Right atrium auricular region (tissue), 2 donors: ENCODE measurements at regions not wholly inside any gene's neighbourhood (a gene's known extent, or its start where the extent isn't known, plus 50 kb on each side); places are given as distances from the start of the nearest gene placed in this dataset.

Experiments
- DNase-seq: peaks from one replicate; pipeline ENCODE4 v3.0.0-alpha.2; 2019; ENCODE audit warnings: low spot score
- H3K27ac ChIP-seq, 2 donors: fragments of 200-600 bp; sonication (generic); 1 replicate in 1 of 2; 2 replicates in 1 of 2; pipeline ENCODE4 v1.5.1; 2016 to 2019
- H3K27me3 ChIP-seq, 2 donors: fragments of 200-600 bp; sonication (generic); one replicate each; pipeline versions ENCODE4 v1.5.1 to v1.6.0; 2017 to 2019
- H3K36me3 ChIP-seq: fragments of 200-600 bp; sonication (generic); one replicate; pipeline ENCODE4 v1.5.1; 2016
- H3K4me1 ChIP-seq, 2 donors: fragments of 200-600 bp; sonication (generic); one replicate each; pipeline versions ENCODE4 v1.5.1 to v1.6.0; 2017 to 2019
- H3K4me3 ChIP-seq, 2 donors: fragments of 200-600 bp; sonication (generic); 1 replicate in 1 of 2; 2 replicates in 1 of 2; pipeline ENCODE4 v1.5.1; 2017 to 2019; ENCODE audit warnings: mild to moderate bottlenecking in 1 of 2, moderate library complexity in 1 of 2
- H3K9me3 ChIP-seq, 2 donors: fragments of 200-600 bp; sonication (generic); one replicate each; pipeline ENCODE4 v1.5.1; 2019
- CTCF ChIP-seq, 2 donors: fragments of 200-600 bp; sonication (generic); IDR thresholded peaks; one replicate each; pipeline ENCODE4 v1.5.1; 2019; ENCODE audit warnings: antibody characterized with exemption in 2 of 2

GRCh38 chr4:34633241-34633640, 1611.1 kb downstream of the ARAP2 start:
- TF ChIP-seq CTCF (IDR thresholded peaks at IDR 0.05) = no peak
- Histone ChIP-seq H3K4me1 (no peaks in the 10 kb centered on the region), H3K9me3 (peaks cover 0 to 7% of the 10 kb centered on the region in 2 donors), H3K27me3 (no peaks in the 10 kb centered on the region), H3K27ac (no peak overlapping the region), H3K36me3 (no peaks in the 10 kb centered on the region), H3K4me3 (no peak overlapping the region)
- no peak for DNase-seq

- H3K4me3 ChIP-seq = no peak overlapping the region
- H3K4me1 ChIP-seq = no peaks in the 10 kb centered on the region
Observed at GRCh38 chr4:34636623-34637022, 1607.7 kb downstream of the ARAP2 start.

GRCh38 chr4:34643476-34643875, 1600.8 kb downstream of the ARAP2 start:
- Histone ChIP-seq H3K36me3 (no peaks in the 10 kb centered on the region), H3K4me3 (no peak overlapping the region), H3K9me3 (peaks cover 0 to 4% of the 10 kb centered on the region in 2 donors), H3K27me3 (no peaks in the 10 kb centered on the region), H3K27ac (no peak overlapping the region), H3K4me1 (no peaks in the 10 kb centered on the region)
- DNase-seq = no peak
- TF ChIP-seq CTCF (IDR thresholded peaks at IDR 0.05) = no peak

More at GRCh38 chr4:34636623-34637022, 1607.7 kb downstream of the ARAP2 start:
- H3K9me3 ChIP-seq = peaks cover 0 to 9% of the 10 kb centered on the region in 2 donors
- no peaks in the 10 kb centered on the region for H3K27me3 ChIP-seq
- H3K36me3 ChIP-seq = no peaks in the 10 kb centered on the region
- TF ChIP-seq CTCF (IDR thresholded peaks at IDR 0.05) = no peak
- no peak for DNase-seq
- no peak overlapping the region for H3K27ac ChIP-seq

- DNase-seq = no peak
Observed at GRCh38 chr4:34644579-34645115, 1599.7 kb downstream of the ARAP2 start.

GRCh38 chr4:34649716-34650115, 1594.6 kb downstream of the ARAP2 start:
- Histone ChIP-seq H3K4me1 (no peaks in the 10 kb centered on the region), H3K36me3 (no peaks in the 10 kb centered on the region), H3K27me3 (no peaks in the 10 kb centered on the region), H3K27ac (no peak overlapping the region), H3K9me3 (no peaks in the 10 kb centered on the region), H3K4me3 (no peak overlapping the region)
- no peak for TF ChIP-seq CTCF (IDR thresholded peaks at IDR 0.05)
- DNase-seq = no peak

More at GRCh38 chr4:34644579-34645115, 1599.7 kb downstream of the ARAP2 start:
- no peak overlapping the region for H3K4me3 ChIP-seq
- peaks cover 0 to 4% of the 10 kb centered on the region in 2 donors for H3K9me3 ChIP-seq
- H3K4me1 ChIP-seq = no peaks in the 10 kb centered on the region
- no peak for TF ChIP-seq CTCF (IDR thresholded peaks at IDR 0.05)
- no peak overlapping the region for H3K27ac ChIP-seq
- H3K36me3 ChIP-seq = no peaks in the 10 kb centered on the region
- H3K27me3 ChIP-seq = no peaks in the 10 kb centered on the region

- H3K9me3 ChIP-seq = no peaks in the 10 kb centered on the region
- DNase-seq = no peak
- H3K36me3 ChIP-seq = no peaks in the 10 kb centered on the region
- no peak overlapping the region for H3K27ac ChIP-seq
- H3K4me3 ChIP-seq = no peak overlapping the region
- no peak for TF ChIP-seq CTCF (IDR thresholded peaks at IDR 0.05)
- H3K4me1 ChIP-seq = no peaks in the 10 kb centered on the region
- no peaks in the 10 kb centered on the region for H3K27me3 ChIP-seq
Observed at GRCh38 chr4:34664051-34664450, 1580.3 kb downstream of the ARAP2 start.
